ENCODE measurements at regions not wholly inside any gene's neighbourhood (a gene's known extent, or its start where the extent isn't known, plus 50 kb on each side); places are given as distances from the start of the nearest gene placed in this dataset.

DNA sequence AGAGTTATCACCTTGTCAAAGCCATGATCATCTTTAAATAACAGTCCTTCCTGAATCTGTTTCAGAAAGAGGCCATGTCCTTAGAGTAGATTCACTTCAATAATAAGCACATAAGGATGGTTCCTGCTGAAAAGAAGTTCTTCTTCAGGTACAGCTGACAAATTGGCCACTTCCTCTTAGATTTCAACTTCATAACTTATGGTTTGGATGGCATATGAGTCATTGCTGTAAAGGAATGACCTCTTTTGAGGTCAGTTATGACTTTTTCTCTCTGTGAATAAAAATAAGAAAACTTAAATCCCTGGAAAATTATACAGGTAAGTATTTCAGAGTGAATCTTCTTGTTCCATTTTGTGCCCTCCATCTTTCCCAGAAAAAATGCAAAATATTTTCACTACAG lies 555.3 kb upstream of the ZNF462 start:
- no peak for TF ChIP-seq POLR2A (IDR thresholded peaks at IDR 0.05)
- TF ChIP-seq, protein P1, sequence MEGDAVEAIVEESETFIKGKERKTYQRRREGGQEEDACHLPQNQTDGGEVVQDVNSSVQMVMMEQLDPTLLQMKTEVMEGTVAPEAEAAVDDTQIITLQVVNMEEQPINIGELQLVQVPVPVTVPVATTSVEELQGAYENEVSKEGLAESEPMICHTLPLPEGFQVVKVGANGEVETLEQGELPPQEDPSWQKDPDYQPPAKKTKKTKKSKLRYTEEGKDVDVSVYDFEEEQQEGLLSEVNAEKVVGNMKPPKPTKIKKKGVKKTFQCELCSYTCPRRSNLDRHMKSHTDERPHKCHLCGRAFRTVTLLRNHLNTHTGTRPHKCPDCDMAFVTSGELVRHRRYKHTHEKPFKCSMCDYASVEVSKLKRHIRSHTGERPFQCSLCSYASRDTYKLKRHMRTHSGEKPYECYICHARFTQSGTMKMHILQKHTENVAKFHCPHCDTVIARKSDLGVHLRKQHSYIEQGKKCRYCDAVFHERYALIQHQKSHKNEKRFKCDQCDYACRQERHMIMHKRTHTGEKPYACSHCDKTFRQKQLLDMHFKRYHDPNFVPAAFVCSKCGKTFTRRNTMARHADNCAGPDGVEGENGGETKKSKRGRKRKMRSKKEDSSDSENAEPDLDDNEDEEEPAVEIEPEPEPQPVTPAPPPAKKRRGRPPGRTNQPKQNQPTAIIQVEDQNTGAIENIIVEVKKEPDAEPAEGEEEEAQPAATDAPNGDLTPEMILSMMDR (IDR thresholded peaks at IDR 0.05) = no peak

Measured in uterus (tissue), 2 donors.